CD8-positive, alpha-beta memory T cell (primary cell): ENCODE measurements at regions not wholly inside any gene's neighbourhood (a gene's known extent, or its start where the extent isn't known, plus 50 kb on each side); places are given as distances from the start of the nearest gene placed in this dataset.
"Not testable (repeated sequence)": the region's sequence is repeated elsewhere in the genome, so short reads cannot be mapped to it uniquely, and the experiment has no call there.

Experiments
- CTCF ChIA-PET: fragments of 350-600 bp; sonication (Branson Sonifier 250); formaldehyde crosslinking; loops from one replicate; lab custom pipeline; 2021; ENCODE audit warnings: antibody characterized with exemption; lab: Charles Lee
- POLR2A ChIA-PET: fragments of 350-600 bp; sonication (Branson Sonifier 250); formaldehyde crosslinking; loops from one replicate; lab custom pipeline; 2021; ENCODE audit warnings: antibody characterized with exemption; lab: Charles Lee
- DNase-seq, 5 donors: peaks; one replicate each; pipeline versions ENCODE4 v3.0.0 to v3.0.0-alpha.2; 2020 to 2022; ENCODE audit warnings: mixed read lengths in 1 of 5
- H3K27ac ChIP-seq: one replicate; pipeline ENCODE4 v1.7.0; 2013; ENCODE audit warnings: low read depth, mild to moderate bottlenecking, low read length, moderate library complexity
- H3K27me3 ChIP-seq: 2 replicates; pipeline ENCODE4 v1.7.0; 2013; ENCODE audit warnings: low read length, mild to moderate bottlenecking; ENCODE audit not compliant: insufficient read depth, poor library complexity, severe bottlenecking
- H3K36me3 ChIP-seq: 2 replicates; pipeline ENCODE4 v1.7.0; 2013; ENCODE audit warnings: mild to moderate bottlenecking, low read length, moderate library complexity; ENCODE audit not compliant: insufficient read depth
- H3K4me1 ChIP-seq: 2 replicates; pipeline ENCODE4 v1.7.0; 2013; ENCODE audit warnings: mild to moderate bottlenecking, low read length, moderate library complexity; ENCODE audit not compliant: insufficient read depth
- H3K4me3 ChIP-seq: 2 replicates; pipeline ENCODE4 v1.7.0; 2013; ENCODE audit warnings: mild to moderate bottlenecking, low read length
- H3K9me3 ChIP-seq: 2 replicates; pipeline ENCODE4 v1.7.0; 2013; ENCODE audit warnings: mild to moderate bottlenecking, low read length
- H3K27ac Mint-ChIP-seq, 8 donors: one replicate each; pipeline ENCODE4 v1.8.0; 2020 to 2021; ENCODE audit warnings: mixed read lengths in 8 of 8, mild to moderate bottlenecking in 6 of 8, inconsistent platforms in 3 of 8, moderate library complexity in 3 of 8
- H3K27me3 Mint-ChIP-seq, 2 donors: one replicate each; pipeline ENCODE4 v1.8.0; 2020 to 2021; ENCODE audit warnings: mixed read lengths in 2 of 2, mild to moderate bottlenecking in 1 of 2, moderate library complexity in 1 of 2
- H3K36me3 Mint-ChIP-seq, 3 donors: one replicate each; pipeline ENCODE4 v1.8.0; 2020 to 2021; ENCODE audit warnings: mixed read lengths in 3 of 3, inconsistent platforms in 1 of 3, mild to moderate bottlenecking in 1 of 3
- H3K4me1 Mint-ChIP-seq, 3 donors: one replicate each; pipeline ENCODE4 v1.8.0; 2020 to 2021; ENCODE audit warnings: mixed read lengths in 3 of 3, inconsistent platforms in 1 of 3, mild to moderate bottlenecking in 1 of 3
- H3K4me3 Mint-ChIP-seq, 7 donors: one replicate each; pipeline ENCODE4 v1.8.0; 2020 to 2021; ENCODE audit warnings: mixed read lengths in 7 of 7, mild to moderate bottlenecking in 6 of 7, moderate library complexity in 4 of 7, inconsistent platforms in 2 of 7
- H3K9me3 Mint-ChIP-seq, 5 donors: one replicate each; pipeline ENCODE4 v1.8.0; 2020 to 2022; ENCODE audit warnings: mixed read lengths in 5 of 5, mild to moderate bottlenecking in 3 of 5, moderate library complexity in 2 of 5, inconsistent platforms in 1 of 5

DNA sequence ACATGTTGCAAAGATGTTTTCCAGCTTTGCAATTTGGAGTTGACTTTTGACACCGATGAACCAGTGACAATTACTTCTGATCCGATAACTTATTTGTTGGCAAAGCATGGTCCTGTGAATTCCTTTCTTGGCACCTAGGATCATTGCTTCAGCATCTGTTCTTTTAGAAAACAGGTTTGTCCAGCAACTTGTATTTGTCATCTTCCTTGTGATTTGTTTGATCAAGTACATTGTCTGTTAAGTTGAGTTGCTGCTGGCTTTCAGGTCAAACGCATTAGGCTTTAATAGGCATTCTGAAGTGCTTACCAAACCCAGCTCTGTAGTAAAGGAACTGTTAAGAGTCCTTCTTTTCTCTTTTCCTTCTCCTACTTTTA is 192.4 kb upstream of the ZNF217 start:
- CTCF ChIA-PET, result no interaction called here
- peaks cover 0 to 10% (median 2%) of the 10 kb centered on the region in 3 donors for H3K4me1 Mint-ChIP-seq
- DNase-seq, result no peak
- H3K27me3 Mint-ChIP-seq, result no peaks in the 10 kb centered on the region
- Histone ChIP-seq H3K27ac (no peak overlapping the region), H3K4me1 (no peaks in the 10 kb centered on the region), H3K27me3 (no peaks in the 10 kb centered on the region), H3K36me3 (no peaks in the 10 kb centered on the region), H3K9me3 (no peaks in the 10 kb centered on the region), H3K4me3 (no peak overlapping the region)
- H3K27ac Mint-ChIP-seq, result no peak overlapping the region
- H3K36me3 Mint-ChIP-seq, result no peaks in the 10 kb centered on the region
- H3K4me3 Mint-ChIP-seq, result no peak overlapping the region
- POLR2A ChIA-PET, result no interaction called here
- no peaks in the 10 kb centered on the region for H3K9me3 Mint-ChIP-seq

DNA sequence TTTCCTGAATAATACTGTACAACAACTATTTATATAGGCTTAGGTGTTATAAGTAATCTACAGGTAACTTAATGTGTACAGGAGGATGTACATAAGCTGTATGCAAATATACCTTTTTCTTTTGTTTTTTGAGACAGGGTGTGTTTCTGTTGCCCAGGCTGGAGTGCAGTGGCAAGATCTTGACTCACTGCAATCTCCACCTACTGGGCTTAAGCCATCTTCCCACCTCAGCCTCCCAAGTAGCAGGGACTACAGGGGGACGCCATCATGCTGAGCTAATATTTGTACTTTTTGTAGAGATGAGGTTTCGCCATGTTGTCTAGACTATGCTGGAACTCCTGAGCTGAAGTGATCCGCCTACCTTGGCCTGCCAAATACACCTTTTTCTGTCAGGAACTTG is 191.7 kb upstream of the ZNF217 start:
- H3K4me1 Mint-ChIP-seq, result peaks cover 0 to 10% (median 2%) of the 10 kb centered on the region in 3 donors
- H3K27ac Mint-ChIP-seq, result no peak overlapping the region
- Histone ChIP-seq H3K9me3 (no peaks in the 10 kb centered on the region), H3K27ac (no peak overlapping the region), H3K27me3 (no peaks in the 10 kb centered on the region), H3K36me3 (no peaks in the 10 kb centered on the region), H3K4me3 (no peak overlapping the region), H3K4me1 (no peaks in the 10 kb centered on the region)
- no peaks in the 10 kb centered on the region for H3K27me3 Mint-ChIP-seq
- H3K4me3 Mint-ChIP-seq, result no peak overlapping the region
- CTCF ChIA-PET, result no interaction called here
- POLR2A ChIA-PET, result no interaction called here
- H3K9me3 Mint-ChIP-seq, result no peaks in the 10 kb centered on the region
- no peaks in the 10 kb centered on the region for H3K36me3 Mint-ChIP-seq
- DNase-seq, result no peak

DNA sequence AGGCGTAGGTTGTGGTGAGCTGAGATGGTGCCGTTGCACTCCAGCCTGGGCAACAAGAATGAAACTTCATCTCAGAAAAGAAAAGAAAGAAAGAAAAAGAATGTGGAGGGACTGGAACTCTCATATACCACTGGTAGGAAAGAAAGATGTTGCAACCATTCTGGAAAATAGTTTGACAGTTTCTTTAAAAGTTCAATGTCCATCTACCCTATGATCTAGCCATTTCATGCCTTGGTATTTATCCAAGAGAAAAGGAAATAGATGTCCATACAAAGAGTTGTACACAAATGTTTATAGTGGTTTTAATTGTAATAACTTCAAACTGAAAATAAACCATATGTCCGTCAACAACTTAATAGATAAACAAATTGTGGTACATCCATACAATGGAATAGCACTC is 190.1 kb upstream of the ZNF217 start:
- Mint-ChIP-seq H3K4me1 (peaks cover 0 to 10% (median 2%) of the 10 kb centered on the region in 3 donors), H3K36me3 (no peaks in the 10 kb centered on the region), H3K9me3 (no peaks in the 10 kb centered on the region), H3K27me3 (no peaks in the 10 kb centered on the region), H3K27ac (no peak overlapping the region), H3K4me3 (no peak overlapping the region)
- DNase-seq, result no peak
- Histone ChIP-seq H3K9me3 (no peaks in the 10 kb centered on the region), H3K27me3 (no peaks in the 10 kb centered on the region), H3K27ac (no peak overlapping the region), H3K4me3 (no peak overlapping the region), H3K4me1 (no peaks in the 10 kb centered on the region), H3K36me3 (no peaks in the 10 kb centered on the region)
- ChIA-PET POLR2A (no interaction called here), CTCF (no interaction called here)

DNA sequence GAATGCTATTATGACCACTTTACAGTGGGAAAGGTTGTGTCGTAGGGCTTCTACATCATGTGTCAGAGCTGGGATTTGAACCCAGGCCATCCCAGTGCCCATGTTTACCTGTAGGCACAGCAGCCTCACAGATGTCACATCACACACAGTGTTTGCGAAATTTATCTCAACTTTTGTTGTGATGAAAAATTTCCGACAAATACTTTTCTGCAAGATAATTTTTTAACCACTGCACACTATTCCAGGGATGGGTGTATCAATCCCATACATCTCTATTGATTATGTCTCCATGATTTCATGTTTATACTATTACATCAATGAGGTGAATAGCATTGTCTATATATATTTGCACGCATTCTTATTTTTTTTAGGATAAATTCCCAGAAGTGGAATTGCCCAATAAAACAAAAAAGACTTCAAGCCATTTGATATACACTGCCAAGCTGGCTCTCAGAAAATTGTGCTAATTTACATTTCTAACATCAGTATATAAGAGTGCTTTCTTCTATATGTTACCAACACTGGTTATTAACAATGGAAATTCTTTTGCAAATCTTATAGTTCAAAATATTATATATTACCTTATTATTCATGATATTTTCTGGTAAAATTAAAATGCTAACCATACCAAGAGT is 189.1 kb upstream of the ZNF217 start:
- no peaks in the 10 kb centered on the region for H3K9me3 Mint-ChIP-seq
- no peaks in the 10 kb centered on the region for H3K4me1 ChIP-seq
- peaks cover 0 to 10% (median 2%) of the 10 kb centered on the region in 3 donors for H3K4me1 Mint-ChIP-seq
- H3K4me3 Mint-ChIP-seq, result no peak overlapping the region
- no peak overlapping the region for H3K27ac ChIP-seq
- no peaks in the 10 kb centered on the region for H3K36me3 ChIP-seq
- POLR2A ChIA-PET, result no interaction called here
- no peaks in the 10 kb centered on the region for H3K27me3 ChIP-seq
- H3K4me3 ChIP-seq, result no peak overlapping the region
- no peaks in the 10 kb centered on the region for H3K36me3 Mint-ChIP-seq
- no peak for DNase-seq
- H3K27ac Mint-ChIP-seq, result no peak overlapping the region
- no peaks in the 10 kb centered on the region for H3K27me3 Mint-ChIP-seq
- H3K9me3 ChIP-seq, result no peaks in the 10 kb centered on the region
- CTCF ChIA-PET, result no interaction called here

DNA sequence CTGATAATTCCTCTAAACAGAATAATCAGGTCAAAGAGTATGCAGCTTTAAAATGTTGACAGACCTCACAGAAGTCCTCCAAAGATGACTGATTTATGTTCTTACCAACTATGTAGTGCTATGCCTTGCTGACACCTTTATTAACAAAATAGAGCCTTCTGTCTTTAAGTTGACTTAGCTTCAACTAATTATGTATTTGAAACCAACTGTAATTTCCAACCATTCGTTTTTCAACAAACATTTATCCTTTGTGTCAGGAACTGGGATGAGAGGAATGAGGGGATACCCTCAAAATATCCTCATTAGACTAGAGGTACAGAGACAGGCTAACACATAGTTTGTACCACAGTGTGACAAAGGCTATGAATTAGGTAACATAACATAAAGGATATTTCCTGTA is 186.2 kb upstream of the ZNF217 start:
- Mint-ChIP-seq H3K27ac (peak overlapping the region in 1 of 8 donors; percentile 21), H3K36me3 (no peaks in the 10 kb centered on the region), H3K27me3 (no peaks in the 10 kb centered on the region), H3K4me3 (no peak overlapping the region), H3K4me1 (no peaks in the 10 kb centered on the region), H3K9me3 (no peaks in the 10 kb centered on the region)
- H3K27ac ChIP-seq, result no peak overlapping the region
- CTCF ChIA-PET, result interaction anchor here (0.9 kb wide), 1 partner anchor 16 kb away, joined by 3 read pairs; no protein-coding TSS in a partner anchor
- POLR2A ChIA-PET, result no interaction called here
- H3K9me3 ChIP-seq, result no peaks in the 10 kb centered on the region
- no peak overlapping the region for H3K4me3 ChIP-seq
- H3K36me3 ChIP-seq, result no peaks in the 10 kb centered on the region
- H3K27me3 ChIP-seq, result no peaks in the 10 kb centered on the region
- H3K4me1 ChIP-seq, result no peaks in the 10 kb centered on the region
- no peak for DNase-seq

DNA sequence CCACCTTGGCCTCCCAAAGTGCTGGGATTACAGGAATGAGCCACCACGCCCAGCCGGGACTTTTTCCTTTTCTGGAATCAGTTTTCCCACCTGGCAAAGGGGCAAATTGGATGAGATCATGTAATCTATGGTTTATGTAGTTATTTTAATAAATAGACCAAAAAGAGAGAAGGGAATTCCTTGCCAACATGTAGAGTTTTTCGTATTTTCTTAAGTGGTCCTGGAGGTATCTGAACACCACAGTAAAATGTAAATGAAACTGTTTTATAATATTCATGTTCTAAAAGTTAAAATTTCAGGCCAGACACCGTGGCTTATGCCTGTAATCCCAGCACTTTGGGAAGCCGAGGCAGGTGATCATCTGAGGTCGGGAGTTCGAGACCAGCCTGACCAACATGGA is 185.1 kb upstream of the ZNF217 start:
- CTCF ChIA-PET, result no interaction called here
- H3K4me3 ChIP-seq, result no peak overlapping the region
- H3K4me3 Mint-ChIP-seq, result no peak overlapping the region
- no peaks in the 10 kb centered on the region for H3K4me1 ChIP-seq
- POLR2A ChIA-PET, result no interaction called here
- no peaks in the 10 kb centered on the region for H3K36me3 ChIP-seq
- peaks cover 0 to 2% of the 10 kb centered on the region in 2 donors for H3K27me3 Mint-ChIP-seq
- no peak overlapping the region for H3K27ac Mint-ChIP-seq
- no peaks in the 10 kb centered on the region for H3K9me3 ChIP-seq
- H3K4me1 Mint-ChIP-seq, result no peaks in the 10 kb centered on the region
- no peaks in the 10 kb centered on the region for H3K27me3 ChIP-seq
- no peaks in the 10 kb centered on the region for H3K9me3 Mint-ChIP-seq
- no peak for DNase-seq
- no peaks in the 10 kb centered on the region for H3K36me3 Mint-ChIP-seq
- no peak overlapping the region for H3K27ac ChIP-seq

DNA sequence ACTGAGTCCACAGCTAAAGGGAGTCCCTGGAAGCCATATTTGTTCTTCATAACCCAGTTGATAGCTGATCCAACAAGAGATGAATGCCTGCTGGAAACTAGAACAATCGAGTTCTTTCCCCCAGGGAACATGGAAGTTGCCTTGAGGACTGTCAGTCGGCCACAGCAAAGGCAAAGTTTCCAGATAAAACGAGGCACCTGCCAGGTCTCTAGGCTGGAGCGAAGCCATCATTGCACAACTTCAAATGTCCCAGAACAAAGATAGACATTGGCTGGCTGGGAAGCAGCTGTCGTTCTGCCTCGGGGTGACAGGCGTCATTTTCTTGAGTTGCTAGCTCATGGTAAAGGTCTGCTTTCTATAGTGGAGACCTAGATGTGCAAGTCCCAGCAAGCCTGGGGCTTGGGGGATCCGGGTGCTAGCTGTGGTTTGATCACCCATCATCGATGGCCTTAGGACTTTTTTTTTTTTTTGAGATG is 184.4 kb upstream of the ZNF217 start:
- H3K27me3 Mint-ChIP-seq, result peaks cover 0 to 2% of the 10 kb centered on the region in 2 donors
- Histone ChIP-seq H3K4me3 (no peak overlapping the region), H3K4me1 (no peaks in the 10 kb centered on the region), H3K9me3 (no peaks in the 10 kb centered on the region), H3K27me3 (no peaks in the 10 kb centered on the region), H3K36me3 (no peaks in the 10 kb centered on the region), H3K27ac (no peak overlapping the region)
- DNase-seq, result no peak
- no peaks in the 10 kb centered on the region for H3K36me3 Mint-ChIP-seq
- H3K4me3 Mint-ChIP-seq, result no peak overlapping the region
- no peaks in the 10 kb centered on the region for H3K4me1 Mint-ChIP-seq
- no peak overlapping the region for H3K27ac Mint-ChIP-seq
- no peaks in the 10 kb centered on the region for H3K9me3 Mint-ChIP-seq
- POLR2A ChIA-PET, result interaction anchor here (0.5 kb wide), 1 partner anchor 183 kb away, joined by 6 read pairs; no protein-coding TSS in a partner anchor
- CTCF ChIA-PET, result no interaction called here

DNA sequence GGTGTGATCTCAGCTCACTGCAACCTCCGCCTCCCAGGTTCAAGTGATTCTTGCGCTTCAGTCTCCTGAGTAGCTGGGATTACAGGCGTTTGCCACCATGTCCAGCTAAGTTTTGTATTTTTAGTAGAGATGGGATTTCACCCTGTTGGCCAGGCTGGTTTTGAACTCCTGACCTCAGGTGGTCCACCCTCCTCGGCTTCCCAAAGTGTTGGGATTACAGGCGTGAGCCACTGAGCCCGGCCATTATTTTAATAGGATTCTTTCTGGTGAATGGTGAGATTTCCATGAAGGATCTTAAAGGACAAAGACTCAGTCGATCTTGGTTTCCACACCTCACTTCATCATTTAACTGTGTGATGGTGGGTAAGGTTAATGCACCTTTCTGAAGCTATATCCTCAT is 183.8 kb upstream of the ZNF217 start:
- H3K4me3 ChIP-seq, H3K9me3 Mint-ChIP-seq, H3K36me3 Mint-ChIP-seq, H3K4me1 Mint-ChIP-seq, H3K9me3 ChIP-seq, H3K4me1 ChIP-seq, H3K27me3 ChIP-seq, H3K36me3 ChIP-seq, DNase-seq, H3K27ac ChIP-seq, H3K4me3 Mint-ChIP-seq, CTCF ChIA-PET, H3K27me3 Mint-ChIP-seq, POLR2A ChIA-PET: not testable (repeated sequence)
- peak overlapping the region in 1 of 8 donors; percentile 0 for H3K27ac Mint-ChIP-seq
